HG02840 (cell line): ENCODE measurements at regions not wholly inside any gene's neighbourhood (a gene's known extent, or its start where the extent isn't known, plus 50 kb on each side); places are given as distances from the start of the nearest gene placed in this dataset.
"Not testable (repeated sequence)": the region's sequence is repeated elsewhere in the genome, so short reads cannot be mapped to it uniquely, and the experiment has no call there.

Experiments used
- ATAC-seq: cut with Tn5 transposase; IDR thresholded peaks from one replicate; pipeline ENCODE4 v1.9.1; 2021; ENCODE audit warnings: mild to moderate bottlenecking, moderate library complexity, moderate number of reproducible peaks; ENCODE audit not compliant: unreplicated experiment, low FRiP score

- no peak for ATAC-seq
Measured at GRCh38 chr22:22754961-22755777, 110.8 kb downstream of the GGTLC2 start.

GRCh38 chr22:22755778-22756100 lies 111.3 kb downstream of the GGTLC2 start:
- ATAC-seq = no peak

GRCh38 chr22:22756109-22756508 lies 111.7 kb downstream of the GGTLC2 start:
- no peak for ATAC-seq

- ATAC-seq = not testable (repeated sequence)
Measured at GRCh38 chr22:22756551-22757201, 112.3 kb downstream of the GGTLC2 start.

GRCh38 chr22:22758101-22758807 lies 113.8 kb downstream of the GGTLC2 start:
- ATAC-seq = not testable (repeated sequence)

- ATAC-seq = no peak
Measured at GRCh38 chr22:22759371-22759770, 115.0 kb downstream of the GGTLC2 start.

- no peak for ATAC-seq
Measured at GRCh38 chr22:22759889-22760546, 115.6 kb downstream of the GGTLC2 start.

GRCh38 chr22:22761606-22761962 lies 117.2 kb downstream of the GGTLC2 start:
- no peak for ATAC-seq

GRCh38 chr22:22761963-22762772 lies 117.8 kb downstream of the GGTLC2 start:
- no peak for ATAC-seq

GRCh38 chr22:22763512-22763911 lies 119.1 kb downstream of the GGTLC2 start:
- no peak for ATAC-seq

GRCh38 chr22:22764085-22764484 lies 119.7 kb downstream of the GGTLC2 start:
- ATAC-seq = no peak

- no peak for ATAC-seq
Measured at GRCh38 chr22:22767876-22768602, 119.6 kb upstream of the IGLL5 start.

GRCh38 chr22:22768885-22769284 lies 118.7 kb upstream of the IGLL5 start:
- no peak for ATAC-seq

GRCh38 chr22:22769434-22770279 lies 118.0 kb upstream of the IGLL5 start:
- ATAC-seq = no peak

- ATAC-seq = no peak
Measured at GRCh38 chr22:22770280-22770871, 117.2 kb upstream of the IGLL5 start.

GRCh38 chr22:22770881-22771280 lies 116.7 kb upstream of the IGLL5 start:
- no peak for ATAC-seq

GRCh38 chr22:22771696-22772377 lies 115.8 kb upstream of the IGLL5 start:
- no peak for ATAC-seq

GRCh38 chr22:22772396-22772795 lies 115.2 kb upstream of the IGLL5 start:
- no peak for ATAC-seq
